ENCODE measurements at regions not wholly inside any gene's neighbourhood (a gene's known extent, or its start where the extent isn't known, plus 50 kb on each side); places are given as distances from the start of the nearest gene placed in this dataset.

DNA sequence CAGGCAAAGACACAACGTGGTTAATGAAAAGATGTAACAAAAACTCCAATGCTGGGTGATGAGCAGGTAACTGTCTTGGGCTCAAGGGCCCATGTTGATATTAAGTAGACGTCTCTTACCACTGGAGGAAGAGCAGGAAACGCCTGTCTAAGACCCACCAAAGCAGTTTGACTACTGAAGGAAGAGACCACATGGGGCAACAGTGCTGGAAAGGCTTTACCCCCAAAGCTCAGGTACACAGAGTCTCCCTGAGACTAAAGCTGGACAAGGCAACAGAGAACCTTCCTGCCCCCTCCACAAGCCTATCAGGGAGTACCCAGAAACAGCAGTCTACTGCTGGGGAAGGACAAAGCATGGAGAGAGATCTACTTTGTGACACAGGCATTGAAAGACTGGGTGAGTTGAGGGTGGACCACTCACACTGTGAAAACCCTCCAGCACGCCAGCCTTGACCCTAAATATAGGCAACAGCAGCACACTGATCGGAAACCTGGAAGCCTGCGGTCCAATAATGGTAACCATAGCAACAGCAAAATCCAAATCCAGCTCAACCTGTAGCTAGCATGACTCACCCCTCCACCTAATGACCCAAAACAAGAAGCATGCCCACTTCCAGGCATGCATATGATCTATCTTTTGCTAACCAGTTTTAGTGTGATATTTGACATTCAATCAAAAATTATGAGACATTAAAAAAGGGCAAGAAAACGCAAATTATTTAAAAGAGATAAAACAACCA is 270.5 kb upstream of the SDK2 start:
- Histone ChIP-seq H4K20me1 (replicated peaks in 1 of 2; ENCODE audit: control insufficient read depth in 1 of 2, insufficient read depth in 2 of 2, low read length in 2 of 2) (no peaks in the 10 kb centered on the region), H2BK12ac (ENCODE audit: low read depth, low read length) (no peak overlapping the region), H3K4me2 (ENCODE audit: insufficient read depth in 1 of 2, low read depth in 2 of 2, low read length in 2 of 2) (no peak overlapping the region), H3K56ac (replicated peaks; ENCODE audit: insufficient read length, low read depth, low read length) (no peak overlapping the region), H4K91ac (replicated peaks; ENCODE audit: insufficient read length, low read length) (no peak overlapping the region), H3K4ac (replicated peaks; ENCODE audit: insufficient read length, low read depth, low read length) (no peak overlapping the region), H3K23me2 (ENCODE audit: low read depth, low read length) (no peaks in the 10 kb centered on the region), H3K4me3 (ENCODE audit: extremely low read depth in 1 of 4, insufficient read depth in 2 of 4, low read depth in 3 of 4, low read length in 4 of 4) (no peak overlapping the region), H3K9ac (replicated peaks in 1 of 4; ENCODE audit: extremely low read depth in 1 of 4, low read depth in 3 of 4, low read length in 3 of 4) (no peak overlapping the region), H2BK5ac (ENCODE audit: low read depth, low read length) (no peak overlapping the region), H3K79me2 (ENCODE audit: control insufficient read depth in 1 of 2, insufficient read depth in 2 of 2, low read length in 2 of 2) (no peaks in the 10 kb centered on the region), H3K18ac (ENCODE audit: extremely low read depth, low read length) (no peak overlapping the region), H3K9me3 (ENCODE audit: insufficient read depth in 2 of 2, low read depth in 1 of 2, low read length in 1 of 2) (peaks cover 3 to 4% of the 10 kb centered on the region in 2 experiments), H3K23ac (ENCODE audit: insufficient read length) (no peak overlapping the region), H4K5ac (ENCODE audit: insufficient read length, low read depth, low read length) (no peak overlapping the region), H3K27me3 (replicated peaks in 1 of 4; ENCODE audit: control insufficient read depth in 3 of 4, extremely low read depth in 1 of 4, insufficient read depth in 3 of 4, low read length in 3 of 4) (peaks cover 0 to 4% (median 1%) of the 10 kb centered on the region in 4 experiments; a peak in 3 of 7 replicates), H3K4me1 (replicated peaks in 1 of 4; ENCODE audit: control insufficient read depth in 3 of 4, insufficient read depth in 4 of 4, low read length in 3 of 4) (no peaks in the 10 kb centered on the region), H3K79me1 (ENCODE audit: low read depth, low read length) (no peaks in the 10 kb centered on the region), H2BK120ac (replicated peaks; ENCODE audit: low read depth, low read length) (no peak overlapping the region), H3K27ac (ENCODE audit: low read depth, low read length) (no peak overlapping the region), H2AK5ac (ENCODE audit: low read depth, low read length) (no peak overlapping the region), H2BK15ac (ENCODE audit: low read length) (no peak overlapping the region), H2BK20ac (ENCODE audit: low read length) (no peak overlapping the region), H2AFZ (ENCODE audit: low read length) (no peak overlapping the region), H3K14ac (ENCODE audit: insufficient read length) (no peak overlapping the region), H3K36me3 (ENCODE audit: control insufficient read depth in 2 of 4, insufficient read depth in 4 of 4, low read length in 3 of 4) (no peaks in the 10 kb centered on the region), H4K8ac (ENCODE audit: extremely low read depth, insufficient read depth, low read length) (no peak overlapping the region)
- CTCF ChIA-PET (ENCODE audit: partially characterized antibody), result interaction anchor here (1.8 kb wide), 1 partner anchor 15 kb away, joined by 4 read pairs; no protein-coding TSS in a partner anchor
- POLR2A ChIA-PET (ENCODE audit: partially characterized antibody), result no interaction called here
- no peak for DNase-seq (ENCODE audit: low read depth in 1 of 2, low spot score in 2 of 2)
- FAIRE-seq, result no peak
- 88% methylated on average over 7 of the region's 7 CpGs; no CpG with 5 or more reads in 1 of the 2 experiments for WGBS, 2 experiments (ENCODE audit: extremely low coverage in 1 of 2, insufficient coverage in 1 of 2, insufficient read length in 1 of 2, insufficient replicate concordance in 2 of 2, low coverage in 1 of 2, low lambda C conversion rate in 2 of 2, missing lambda C conversion rate in 1 of 2)
- no peak for TF ChIP-seq KDM4A (IDR thresholded peaks at IDR 0.05; ENCODE audit: low read depth, low read length, severe bottlenecking)
- no peak for TF ChIP-seq RNF2 (IDR thresholded peaks at IDR 0.05; ENCODE audit: borderline replicate concordance, low read depth, low read length, missing control alignments, poor library complexity, severe bottlenecking)
- TF ChIP-seq CBX8 (IDR thresholded peaks at IDR 0.05; ENCODE audit: borderline replicate concordance, low read depth, low read length), result no peak
- TF ChIP-seq, protein P1, sequence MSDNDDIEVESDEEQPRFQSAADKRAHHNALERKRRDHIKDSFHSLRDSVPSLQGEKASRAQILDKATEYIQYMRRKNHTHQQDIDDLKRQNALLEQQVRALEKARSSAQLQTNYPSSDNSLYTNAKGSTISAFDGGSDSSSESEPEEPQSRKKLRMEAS (IDR thresholded peaks at IDR 0.05), result no peak
- no peak for TF ChIP-seq ATF2 (IDR thresholded peaks at IDR 0.05; ENCODE audit: low read length)
- no peak for TF ChIP-seq CBX5 (IDR thresholded peaks at IDR 0.05; ENCODE audit: low read depth, low read length)
- no peak for TF ChIP-seq RBBP5 (IDR thresholded peaks at IDR 0.05; ENCODE audit: borderline replicate concordance, low read depth, low read length)
- TF ChIP-seq GABPA (IDR thresholded peaks at IDR 0.05; ENCODE audit: borderline replicate concordance, insufficient read depth, low read length), result no peak
- no peak for TF ChIP-seq ZNF274 (IDR thresholded peaks at IDR 0.05; ENCODE audit: borderline replicate concordance, extremely low read depth, low read length)
- no peak for TF ChIP-seq SIX5 (IDR thresholded peaks at IDR 0.05; ENCODE audit: low read depth, low read length)
- no peak for TF ChIP-seq POLR2AphosphoS5 (IDR thresholded peaks at IDR 0.05; ENCODE audit: low read depth, low read length)
